Smooth muscle cell (in vitro differentiated cells): ENCODE measurements at regions not wholly inside any gene's neighbourhood (a gene's known extent, or its start where the extent isn't known, plus 50 kb on each side); places are given as distances from the start of the nearest gene placed in this dataset.

Source experiments
- DNase-seq: peaks from one replicate; lab custom pipeline; 2025; ENCODE audit not compliant: unreplicated experiment; lab: John Stamatoyannopoulos, UW
- H2AFZ ChIP-seq: fragments of 200-600 bp; sonication (generic); 2 replicates; pipeline ENCODE4 v1.6.0; 2016; ENCODE audit warnings: antibody characterized with exemption, low read depth, mild to moderate bottlenecking
- H3F3A ChIP-seq: fragments of 200-600 bp; sonication (generic); 2 replicates; pipeline ENCODE4 v1.6.0; 2017; ENCODE audit warnings: antibody characterized with exemption, low read depth
- H3K27ac ChIP-seq: fragments of 200-600 bp; sonication (generic); 2 replicates; pipeline ENCODE4 v1.5.1; 2016; ENCODE audit warnings: low read depth, mild to moderate bottlenecking
- H3K27me3 ChIP-seq: fragments of 200-600 bp; sonication (generic); 2 replicates; pipeline ENCODE4 v1.6.1; 2016; ENCODE audit warnings: low read depth, mild to moderate bottlenecking
- H3K36me3 ChIP-seq: fragments of 200-600 bp; sonication (generic); 2 replicates; pipeline ENCODE4 v1.5.1; 2016; ENCODE audit warnings: low read depth
- H3K4me1 ChIP-seq: fragments of 200-600 bp; sonication (generic); 2 replicates; pipeline ENCODE4 v1.5.1; 2016; ENCODE audit warnings: low read depth
- H3K4me2 ChIP-seq: fragments of 200-600 bp; sonication (generic); 2 replicates; pipeline ENCODE4 v1.6.0; 2016; ENCODE audit warnings: mild to moderate bottlenecking
- H3K4me3 ChIP-seq: fragments of 200-600 bp; sonication (generic); 2 replicates; pipeline ENCODE4 v1.5.1; 2016; ENCODE audit warnings: mild to moderate bottlenecking
- H3K79me2 ChIP-seq: fragments of 200-600 bp; sonication (generic); 2 replicates; pipeline ENCODE4 v1.6.0; 2016; ENCODE audit warnings: low read depth, mild to moderate bottlenecking
- H3K9ac ChIP-seq: fragments of 200-600 bp; sonication (generic); 2 replicates; pipeline ENCODE4 v1.6.0; 2016; ENCODE audit warnings: low read depth
- H3K9me3 ChIP-seq: fragments of 200-600 bp; sonication (generic); replicated peaks from 2 replicates; pipeline ENCODE4 v1.5.1; 2016; ENCODE audit warnings: low read depth
- H4K20me1 ChIP-seq: fragments of 200-600 bp; sonication (generic); 2 replicates; pipeline ENCODE4 v1.6.0; 2016; ENCODE audit warnings: low read depth
- WGBS: methylation state at CpG from one replicate; pipeline ENCODE4 v1.1.7; 2016; ENCODE audit warnings: low lambda C conversion rate; 5-methylcytosine and 5-hydroxymethylcytosine counted together
- TF ChIP-seq, protein P1 (sequence below): fragments of 200-600 bp; sonication (generic); IDR thresholded peaks from 2 replicates; pipeline ENCODE4 v1.5.1; 2017; ENCODE audit warnings: borderline replicate concordance, mild to moderate bottlenecking, antibody characterized with exemption; ENCODE audit not compliant: insufficient read depth, poor library complexity, severe bottlenecking

DNA sequence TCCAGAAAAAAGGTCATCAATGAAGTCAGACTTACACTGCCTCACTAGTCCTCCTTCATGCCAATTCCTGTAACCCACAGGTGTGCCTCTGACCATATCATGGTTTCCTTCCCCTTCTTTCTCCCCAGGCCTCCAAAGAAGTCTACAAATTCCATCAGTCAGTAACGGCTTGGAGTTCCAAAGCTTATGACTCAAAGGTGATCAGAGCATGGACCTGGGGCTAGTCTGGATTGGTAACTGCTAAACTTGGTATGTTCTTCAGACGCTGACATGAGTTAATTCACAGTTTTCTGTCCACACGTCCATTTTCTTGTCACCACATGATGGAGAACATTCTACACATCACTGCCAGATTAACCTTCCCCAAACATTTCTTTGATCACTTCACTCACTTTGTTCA is 560.4 kb downstream of the ETNK1 start:
- Histone ChIP-seq H3K4me2 (no peak overlapping the region), H3F3A (no peaks in the 10 kb centered on the region), H3K9me3 (no peaks in the 10 kb centered on the region), H3K36me3 (no peaks in the 10 kb centered on the region), H3K27ac (no peak overlapping the region), H3K4me3 (no peak overlapping the region), H2AFZ (no peak overlapping the region), H4K20me1 (no peaks in the 10 kb centered on the region), H3K27me3 (no peaks in the 10 kb centered on the region), H3K4me1 (no peaks in the 10 kb centered on the region), H3K9ac (no peak overlapping the region), H3K79me2 (no peaks in the 10 kb centered on the region)
- 26% methylated on average over 3 of the region's 3 CpGs for WGBS
- TF ChIP-seq, protein P1, sequence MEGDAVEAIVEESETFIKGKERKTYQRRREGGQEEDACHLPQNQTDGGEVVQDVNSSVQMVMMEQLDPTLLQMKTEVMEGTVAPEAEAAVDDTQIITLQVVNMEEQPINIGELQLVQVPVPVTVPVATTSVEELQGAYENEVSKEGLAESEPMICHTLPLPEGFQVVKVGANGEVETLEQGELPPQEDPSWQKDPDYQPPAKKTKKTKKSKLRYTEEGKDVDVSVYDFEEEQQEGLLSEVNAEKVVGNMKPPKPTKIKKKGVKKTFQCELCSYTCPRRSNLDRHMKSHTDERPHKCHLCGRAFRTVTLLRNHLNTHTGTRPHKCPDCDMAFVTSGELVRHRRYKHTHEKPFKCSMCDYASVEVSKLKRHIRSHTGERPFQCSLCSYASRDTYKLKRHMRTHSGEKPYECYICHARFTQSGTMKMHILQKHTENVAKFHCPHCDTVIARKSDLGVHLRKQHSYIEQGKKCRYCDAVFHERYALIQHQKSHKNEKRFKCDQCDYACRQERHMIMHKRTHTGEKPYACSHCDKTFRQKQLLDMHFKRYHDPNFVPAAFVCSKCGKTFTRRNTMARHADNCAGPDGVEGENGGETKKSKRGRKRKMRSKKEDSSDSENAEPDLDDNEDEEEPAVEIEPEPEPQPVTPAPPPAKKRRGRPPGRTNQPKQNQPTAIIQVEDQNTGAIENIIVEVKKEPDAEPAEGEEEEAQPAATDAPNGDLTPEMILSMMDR = no peak
- DNase-seq = no peak

DNA sequence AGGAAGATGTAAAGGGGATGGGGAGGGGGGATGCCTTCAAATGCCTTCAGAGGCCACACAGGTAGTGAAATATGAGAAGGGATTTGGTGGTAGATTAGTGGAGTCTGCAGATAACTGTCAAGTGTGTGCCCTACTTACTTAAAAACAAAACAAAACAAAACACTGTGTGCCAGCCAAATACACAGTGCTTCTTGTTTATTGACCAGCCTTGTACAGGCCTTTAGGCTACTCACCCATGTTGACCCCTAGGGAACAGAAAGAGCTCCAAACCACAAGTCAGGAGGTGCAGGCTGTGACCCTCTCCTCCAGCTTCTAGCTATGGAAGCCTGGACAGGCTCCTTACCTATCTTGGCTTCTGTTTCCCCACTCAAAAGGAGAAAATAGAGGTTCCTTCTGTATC is 562.0 kb downstream of the ETNK1 start:
- TF ChIP-seq, protein P1 = no peak
- no peaks in the 10 kb centered on the region for H3K9me3 ChIP-seq

GRCh38 chr12:23193552-23193951 is 568.6 kb downstream of the ETNK1 start:
- no peaks in the 10 kb centered on the region for H4K20me1 ChIP-seq
- H3K79me2 ChIP-seq = no peaks in the 10 kb centered on the region
- no peak for DNase-seq
- H3K9ac ChIP-seq = no peak overlapping the region
- H2AFZ ChIP-seq = no peak overlapping the region
- TF ChIP-seq, protein P1 = no peak
- H3K36me3 ChIP-seq = no peaks in the 10 kb centered on the region
- H3K4me3 ChIP-seq = no peak overlapping the region
- H3K27ac ChIP-seq = no peak overlapping the region
- no peaks in the 10 kb centered on the region for H3F3A ChIP-seq
- no peaks in the 10 kb centered on the region for H3K4me1 ChIP-seq
- no peaks in the 10 kb centered on the region for H3K27me3 ChIP-seq
- WGBS = 90% methylated on average over 2 of the region's 2 CpGs
- H3K9me3 ChIP-seq = no peaks in the 10 kb centered on the region
- no peak overlapping the region for H3K4me2 ChIP-seq

More for the DNA sequence above, 562.0 kb downstream of the ETNK1 start:
- no peak for DNase-seq
- Histone ChIP-seq H3K4me1 (no peaks in the 10 kb centered on the region), H2AFZ (no peak overlapping the region), H3K4me2 (no peak overlapping the region), H3K79me2 (no peaks in the 10 kb centered on the region), H3K27me3 (no peaks in the 10 kb centered on the region), H4K20me1 (no peaks in the 10 kb centered on the region), H3K4me3 (no peak overlapping the region), H3K27ac (no peak overlapping the region), H3F3A (no peaks in the 10 kb centered on the region), H3K9ac (no peak overlapping the region), H3K36me3 (no peaks in the 10 kb centered on the region)

GRCh38 chr12:23197266-23197665 is 572.3 kb downstream of the ETNK1 start:
- H3K4me1 ChIP-seq = no peaks in the 10 kb centered on the region
- WGBS = 94% methylated on average over 4 of the region's 4 CpGs
- DNase-seq = no peak

More at GRCh38 chr12:23197266-23197665, 572.3 kb downstream of the ETNK1 start:
- Histone ChIP-seq H3K79me2 (no peaks in the 10 kb centered on the region), H3K9ac (no peak overlapping the region), H3K9me3 (no peaks in the 10 kb centered on the region), H3K36me3 (no peaks in the 10 kb centered on the region), H3K27me3 (no peaks in the 10 kb centered on the region), H4K20me1 (no peaks in the 10 kb centered on the region), H3K4me3 (no peak overlapping the region), H3K4me2 (no peak overlapping the region), H3K27ac (no peak overlapping the region), H3F3A (no peaks in the 10 kb centered on the region), H2AFZ (no peak overlapping the region)
- TF ChIP-seq, protein P1 = no peak
